IMR-90 (cell line): ENCODE measurements at regions not wholly inside any gene's neighbourhood (a gene's known extent, or its start where the extent isn't known, plus 50 kb on each side); places are given as distances from the start of the nearest gene placed in this dataset.

Experiments
- ATAC-seq: fragments of 200-7000 bp; cut with Tn5 transposase; 2 replicates; pipeline ENCODE4 v1.9.1; 2020; ENCODE audit warnings: low read depth, mild to moderate bottlenecking, moderate library complexity
- BruUV-seq: library from RNA; stranded (reverse); fragments of 400-500 nt; replicated peaks from 2 replicates; lab custom pipeline; 2021; lab: Mats Ljungman, UMichigan
- CTCF ChIA-PET: fragments of 300-600 bp; formaldehyde crosslinking; extraction: SDS; loops from one replicate; lab custom pipeline; 2021; ENCODE audit warnings: antibody characterized with exemption; lab: Yijun Ruan, JAX
- POLR2A ChIA-PET: fragments of 300-600 bp; sonication (Branson Sonifier 250); formaldehyde crosslinking; loops from one replicate; lab custom pipeline; 2022; ENCODE audit warnings: antibody characterized with exemption; ENCODE audit not compliant: unreplicated experiment; lab: Charles Lee
- DNase-seq: peaks from one replicate; pipeline ENCODE4 v3.0.0; 2013
- H2AFZ ChIP-seq: replicated peaks from 2 replicates; pipeline ENCODE3; 2013; ENCODE audit warnings: low read length, mild to moderate bottlenecking; ENCODE audit not compliant: poor library complexity
- H2AK5ac ChIP-seq: 2 replicates; pipeline ENCODE4 v1.6.1; 2013; ENCODE audit warnings: low read depth, low read length, inconsistent platforms
- H2AK9ac ChIP-seq: replicated peaks from 2 replicates; pipeline ENCODE3; 2013; ENCODE audit warnings: mild to moderate bottlenecking, low read depth, low read length, moderate library complexity; ENCODE audit not compliant: poor library complexity
- H2BK120ac ChIP-seq: 2 replicates; pipeline ENCODE4 v1.6.1; 2013; ENCODE audit warnings: low read depth, low read length, inconsistent platforms
- H2BK15ac ChIP-seq: 3 replicates; pipeline ENCODE4 v1.6.1; 2013; ENCODE audit warnings: low read depth, low read length, inconsistent platforms
- H2BK20ac ChIP-seq: 2 replicates; pipeline ENCODE4 v1.6.1; 2013; ENCODE audit warnings: low read depth, mild to moderate bottlenecking, inconsistent platforms, low read length, moderate library complexity
- H2BK5ac ChIP-seq: 2 replicates; pipeline ENCODE4 v1.6.1; 2013; ENCODE audit warnings: mild to moderate bottlenecking, low read depth, low read length, inconsistent platforms; ENCODE audit not compliant: poor library complexity, severe bottlenecking
- H3K14ac ChIP-seq: replicated peaks from 2 replicates; pipeline ENCODE4 v1.6.1; 2013; ENCODE audit warnings: low read depth, low read length, inconsistent platforms
- H3K18ac ChIP-seq: 2 replicates; pipeline ENCODE4 v1.6.1; 2013; ENCODE audit warnings: low read depth, low read length, control low read depth
- H3K23ac ChIP-seq: 2 replicates; pipeline ENCODE4 v1.6.1; 2013; ENCODE audit warnings: low read depth, low read length, inconsistent platforms
- H3K27ac ChIP-seq: 2 replicates; pipeline ENCODE4 v1.5.1; 2013; ENCODE audit warnings: mild to moderate bottlenecking, control low read depth, low read length; ENCODE audit not compliant: insufficient read depth
- H3K27me3 ChIP-seq: 2 replicates; pipeline ENCODE4 v1.6.1; 2013; ENCODE audit warnings: low read length; ENCODE audit not compliant: control insufficient read depth, insufficient read depth
- H3K36me3 ChIP-seq: 2 replicates; pipeline ENCODE4 v1.6.1; 2013; ENCODE audit warnings: low read length, mixed read lengths; ENCODE audit not compliant: control insufficient read depth, insufficient read depth
- H3K4ac ChIP-seq: 2 replicates; pipeline ENCODE4 v1.6.1; 2013; ENCODE audit warnings: low read depth, low read length, inconsistent platforms
- H3K4me1 ChIP-seq: 2 replicates; pipeline ENCODE4 v1.6.1; 2013; ENCODE audit warnings: low read length, mixed read lengths; ENCODE audit not compliant: control insufficient read depth, insufficient read depth
- H3K4me2 ChIP-seq: 2 replicates; pipeline ENCODE4 v1.6.1; 2013; ENCODE audit warnings: low read depth, mild to moderate bottlenecking, control low read depth, low read length, moderate library complexity
- H3K4me3 ChIP-seq: 2 replicates; pipeline ENCODE4 v1.5.1; 2013; ENCODE audit warnings: low read depth, mild to moderate bottlenecking, control low read depth, low read length, moderate library complexity; ENCODE audit not compliant: insufficient read depth
- H3K56ac ChIP-seq: 2 replicates; pipeline ENCODE4 v1.6.1; 2013; ENCODE audit warnings: low read length, inconsistent platforms; ENCODE audit not compliant: insufficient read depth; ENCODE audit errors: extremely low read depth
- H3K79me1 ChIP-seq, 2 experiments: 2 replicates each; pipeline ENCODE4 v1.6.1; 2013; ENCODE audit warnings: low read length in 2 of 2, inconsistent platforms in 1 of 2, low read depth in 1 of 2
- H3K9ac ChIP-seq: 2 replicates; pipeline ENCODE4 v1.6.1; 2013; ENCODE audit warnings: low read depth, low read length, control low read depth
- H3K9me1 ChIP-seq: 2 replicates; pipeline ENCODE4 v1.6.1; 2013; ENCODE audit warnings: low read length, inconsistent platforms; ENCODE audit not compliant: insufficient read depth
- H3K9me3 ChIP-seq: 2 replicates; pipeline ENCODE4 v1.6.1; 2013; ENCODE audit warnings: low read length; ENCODE audit not compliant: control insufficient read depth, insufficient read depth
- H4K20me1 ChIP-seq: 2 replicates; pipeline ENCODE4 v1.6.1; 2013; ENCODE audit warnings: low read length, inconsistent platforms; ENCODE audit not compliant: insufficient read depth
- H4K5ac ChIP-seq: 2 replicates; pipeline ENCODE4 v1.6.1; 2013; ENCODE audit warnings: mild to moderate bottlenecking, low read depth, low read length, control low read depth
- H4K8ac ChIP-seq, 2 experiments: 2 replicates each; pipeline ENCODE4 v1.6.1; 2013; ENCODE audit warnings: low read depth in 2 of 2, low read length in 2 of 2, control low read depth in 1 of 2, inconsistent platforms in 1 of 2
- H4K91ac ChIP-seq: 2 replicates; pipeline ENCODE4 v1.6.1; 2013; ENCODE audit warnings: low read depth, low read length, inconsistent platforms; ENCODE audit not compliant: insufficient read depth
- BHLHE40 ChIP-seq: fragments of 150-350 bp; IDR thresholded peaks from 2 replicates; pipeline ENCODE4 v1.6.1; 2016; ENCODE audit warnings: mild to moderate bottlenecking, low read depth, low read length
- CTCF ChIP-seq: conservative IDR thresholded peaks from 2 replicates; pipeline ENCODE4 v1.5.1; 2012; ENCODE audit warnings: mild to moderate bottlenecking, low read depth, low read length, improper control_type of control experiment
- FOS ChIP-seq: fragments of 150-350 bp; IDR thresholded peaks from 2 replicates; pipeline ENCODE4 v1.6.1; 2016; ENCODE audit warnings: low read depth, low read length
- MAFK ChIP-seq: IDR thresholded peaks from 2 replicates; pipeline ENCODE4 v1.6.1; 2012; ENCODE audit warnings: low read depth, low read length, improper control_type of control experiment
- MAZ ChIP-seq: IDR thresholded peaks from 2 replicates; pipeline ENCODE4 v1.6.1; 2012; ENCODE audit warnings: low read depth, mild to moderate bottlenecking, low read length, improper control_type of control experiment, moderate library complexity, borderline replicate concordance
- MXI1 ChIP-seq: IDR thresholded peaks from 2 replicates; pipeline ENCODE4 v1.6.1; 2012; ENCODE audit warnings: low read depth, mild to moderate bottlenecking, low read length, moderate library complexity, borderline replicate concordance
- NFE2L2 ChIP-seq: fragments of 150-350 bp; IDR thresholded peaks from 2 replicates; pipeline ENCODE4 v1.6.1; 2016; ENCODE audit warnings: low read depth, mild to moderate bottlenecking, low read length
- POLR2A ChIP-seq: IDR thresholded peaks from 2 replicates; pipeline ENCODE4 v1.6.1; 2012; ENCODE audit warnings: mild to moderate bottlenecking, low read depth, low read length
- RAD21 ChIP-seq: IDR thresholded peaks from 2 replicates; pipeline ENCODE4 v1.6.1; 2012; ENCODE audit warnings: low read length, improper control_type of control experiment
- RCOR1 ChIP-seq: IDR thresholded peaks from 2 replicates; pipeline ENCODE4 v1.6.1; 2012; ENCODE audit warnings: mild to moderate bottlenecking, low read length, improper control_type of control experiment; ENCODE audit not compliant: insufficient replicate concordance
- RFX5 ChIP-seq: IDR thresholded peaks from 2 replicates; pipeline ENCODE4 v1.8.0; 2012; ENCODE audit warnings: low read depth, mild to moderate bottlenecking, low read length, moderate library complexity
- SMC3 ChIP-seq: fragments of 150-350 bp; IDR thresholded peaks from 2 replicates; pipeline ENCODE4 v1.6.1; 2016; ENCODE audit warnings: low read depth, mild to moderate bottlenecking, antibody characterized with exemption, low read length, moderate library complexity
- USF2 ChIP-seq: fragments of 150-350 bp; IDR thresholded peaks from 2 replicates; pipeline ENCODE4 v1.6.1; 2017; ENCODE audit warnings: mild to moderate bottlenecking, antibody characterized with exemption, low read length, low read depth
- WGBS, 2 experiments: methylation state at CpG; one replicate each; pipeline versions ENCODE4 v1.1.5 to v1.1.7; 2013; ENCODE audit warnings: missing lambda C conversion rate in 2 of 2; ENCODE audit not compliant: insufficient read length in 1 of 2; ENCODE audit errors: extremely low coverage in 2 of 2; 5-methylcytosine and 5-hydroxymethylcytosine counted together
- dilution Hi-C: fragments of 300-500 bp; cut with HindIII; formaldehyde crosslinking; loops from one replicate; pipeline ENCODE4 v1.14.3; 2018; ENCODE audit warnings: low sequenced_read_pairs; ENCODE audit not compliant: unreplicated experiment
- in situ Hi-C: fragments of 300-500 bp; cut with MboI; formaldehyde crosslinking; loops from 3 replicates; pipeline ENCODE4 v1.14.3; 2019; ENCODE audit warnings: low sequenced_read_pairs, inconsistent platforms, mixed read lengths
- intact Hi-C: fragments of 100-400 bp; cut with micrococcal nuclease; formaldehyde crosslinking; loops from 2 replicates; pipeline ENCODE4 v1.10.0; 2022

DNA sequence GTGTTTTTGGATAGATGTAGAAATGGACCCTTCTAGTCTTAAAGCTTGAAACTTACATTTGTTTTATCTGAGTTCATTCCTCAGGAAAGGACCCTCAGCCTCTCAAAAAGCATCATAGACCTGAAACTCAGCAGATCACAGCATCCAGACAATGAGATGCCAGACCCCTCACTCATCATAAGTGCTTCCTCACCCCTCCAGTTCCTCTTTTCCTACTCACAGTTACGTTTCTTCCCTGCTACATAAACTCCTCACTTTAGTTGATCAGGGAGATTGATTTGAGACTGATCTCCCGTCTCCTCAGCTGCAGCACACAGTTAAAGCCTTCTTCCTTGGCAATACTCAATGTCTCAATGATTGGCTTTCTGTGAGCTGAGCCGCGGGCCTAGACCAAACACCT, 282.0 kb downstream of the FAM72C start:
- H3K18ac ChIP-seq: no peak overlapping the region
- in situ Hi-C loops (no loop called here), dilution Hi-C loops (no loop called here), intact Hi-C loops (no loop called here)
- H3K14ac ChIP-seq: no peak overlapping the region
- POLR2A ChIA-PET: no interaction called here
- no peak overlapping the region for H3K27ac ChIP-seq
- no peak overlapping the region for H4K91ac ChIP-seq
- no peak overlapping the region for H2BK20ac ChIP-seq
- H2BK5ac ChIP-seq: no peak overlapping the region
- no peak for DNase-seq
- no peak overlapping the region for H2AFZ ChIP-seq
- no peaks in the 10 kb centered on the region for H3K36me3 ChIP-seq
- no peak overlapping the region for H2AK5ac ChIP-seq
- no peak overlapping the region for H2BK120ac ChIP-seq
- no peaks in the 10 kb centered on the region for H3K9me1 ChIP-seq
- H4K20me1 ChIP-seq: no peaks in the 10 kb centered on the region
- H3K9me3 ChIP-seq: no peaks in the 10 kb centered on the region; the same call in 1 of the 2 replicates
- BruUV-seq: no TSS peak
- no peak overlapping the region for H3K23ac ChIP-seq
- H3K4me2 ChIP-seq: no peak overlapping the region
- H3K9ac ChIP-seq: no peak overlapping the region
- no peak overlapping the region for H3K4me3 ChIP-seq
- H4K5ac ChIP-seq: no peak overlapping the region
- no peak overlapping the region for H2BK15ac ChIP-seq
- no peak for TF ChIP-seq RCOR1
- no peak for TF ChIP-seq RAD21
- TF ChIP-seq NFE2L2: no peak
- TF ChIP-seq FOS: no peak
- no peak for TF ChIP-seq CTCF
- TF ChIP-seq SMC3: no peak
- TF ChIP-seq POLR2A: no peak
- no peak for TF ChIP-seq RFX5
- no peak for TF ChIP-seq MXI1
- no peak for TF ChIP-seq USF2
- TF ChIP-seq MAFK: no peak
- TF ChIP-seq MAZ: no peak
- no peak for TF ChIP-seq BHLHE40
- CTCF ChIA-PET: no interaction called here
- no peak for ATAC-seq
- H3K4me1 ChIP-seq: no peaks in the 10 kb centered on the region
- no peak overlapping the region for H2AK9ac ChIP-seq
- H3K56ac ChIP-seq: no peak overlapping the region
- H4K8ac ChIP-seq: no peak overlapping the region
- H3K27me3 ChIP-seq: peaks cover 14% of the 10 kb centered on the region
- 0% methylated on average over 1 of the region's 4 CpGs; no CpG with 5 or more reads in 1 of the 2 experiments for WGBS, 2 experiments
- H3K4ac ChIP-seq: no peak overlapping the region
- H3K79me1 ChIP-seq: no peaks in the 10 kb centered on the region
